ENCODE measurements at regions not wholly inside any gene's neighbourhood (a gene's known extent, or its start where the extent isn't known, plus 50 kb on each side); places are given as distances from the start of the nearest gene placed in this dataset.
"Not testable (repeated sequence)": the region's sequence is repeated elsewhere in the genome, so short reads cannot be mapped to it uniquely, and the experiment has no call there.

- intact Hi-C loops (cut with DNase I): no loop called here
Observed at GRCh38 chr16:9644258-9644657, 538.0 kb downstream of the GRIN2A start.

GRCh38 chr16:9645911-9646310, 536.3 kb downstream of the GRIN2A start:
- DNase-seq (ENCODE audit: low spot score): no peak
- intact Hi-C loops (cut with DNase I): loop anchor here (5.0 kb wide), 1 partner anchor 536 kb away; the partner anchor contains the start of gene GRIN2A

More at GRCh38 chr16:9644258-9644657, 538.0 kb downstream of the GRIN2A start:
- no peak for DNase-seq (ENCODE audit: low spot score)

- DNase-seq (ENCODE audit: low spot score): no peak
- intact Hi-C loops (cut with DNase I): loop anchor here (5.0 kb wide), 1 partner anchor 534 kb away; the partner anchor contains the start of gene GRIN2A
Observed at GRCh38 chr16:9647981-9648701, 534.1 kb downstream of the GRIN2A start.

GRCh38 chr16:9650284-9650683, 531.9 kb downstream of the GRIN2A start:
- intact Hi-C loops (cut with DNase I): no loop called here

GRCh38 chr16:9655051-9655450, 527.2 kb downstream of the GRIN2A start:
- no peak for DNase-seq (ENCODE audit: low spot score)
- intact Hi-C loops (cut with DNase I): no loop called here

More at GRCh38 chr16:9650284-9650683, 531.9 kb downstream of the GRIN2A start:
- no peak for DNase-seq (ENCODE audit: low spot score)

- intact Hi-C loops (cut with DNase I): no loop called here
- DNase-seq (ENCODE audit: low spot score): no peak
Observed at GRCh38 chr16:9657641-9658040, 524.6 kb downstream of the GRIN2A start.

- intact Hi-C loops (cut with DNase I): no loop called here
Observed at GRCh38 chr16:9658164-9658563, 524.1 kb downstream of the GRIN2A start.

GRCh38 chr16:9658586-9658985, 523.6 kb downstream of the GRIN2A start:
- DNase-seq (ENCODE audit: low spot score): no peak
- intact Hi-C loops (cut with DNase I): no loop called here

More at GRCh38 chr16:9658164-9658563, 524.1 kb downstream of the GRIN2A start:
- no peak for DNase-seq (ENCODE audit: low spot score)

- intact Hi-C loops (cut with DNase I): no loop called here
- DNase-seq (ENCODE audit: low spot score): no peak
Observed at GRCh38 chr16:9660898-9661297, 521.3 kb downstream of the GRIN2A start.

- intact Hi-C loops (cut with DNase I): no loop called here
- no peak for DNase-seq (ENCODE audit: low spot score)
Observed at GRCh38 chr16:9661336-9662017, 520.8 kb downstream of the GRIN2A start.

GRCh38 chr16:9663588-9663987, 518.6 kb downstream of the GRIN2A start:
- DNase-seq (ENCODE audit: low spot score): no peak
- intact Hi-C loops (cut with DNase I): no loop called here

- DNase-seq (ENCODE audit: low spot score): no peak
- intact Hi-C loops (cut with DNase I): no loop called here
Observed at GRCh38 chr16:9665851-9666271, 516.4 kb downstream of the GRIN2A start.

GRCh38 chr16:9666834-9667480, 515.3 kb downstream of the GRIN2A start:
- intact Hi-C loops (cut with DNase I): no loop called here
- DNase-seq (ENCODE audit: low spot score): no peak

- no peak for DNase-seq (ENCODE audit: low spot score)
- intact Hi-C loops (cut with DNase I): no loop called here
Observed at GRCh38 chr16:9670033-9670432, 512.2 kb downstream of the GRIN2A start.

- intact Hi-C loops (cut with DNase I); DNase-seq (ENCODE audit: low spot score): not testable (repeated sequence)
Observed at GRCh38 chr16:9670616-9671015, 511.6 kb downstream of the GRIN2A start.

- DNase-seq (ENCODE audit: low spot score); intact Hi-C loops (cut with DNase I): not testable (repeated sequence)
Observed at GRCh38 chr16:9676560-9677300, 505.5 kb downstream of the GRIN2A start.

- no peak for DNase-seq (ENCODE audit: low spot score)
- intact Hi-C loops (cut with DNase I): no loop called here
Observed at GRCh38 chr16:9677301-9677653, 505.0 kb downstream of the GRIN2A start.

- intact Hi-C loops (cut with DNase I): no loop called here
- no peak for DNase-seq (ENCODE audit: low spot score)
Observed at GRCh38 chr16:9679213-9679767, 502.9 kb downstream of the GRIN2A start.

- no peak for DNase-seq (ENCODE audit: low spot score)
- intact Hi-C loops (cut with DNase I): no loop called here
Observed at GRCh38 chr16:9680019-9680655, 502.1 kb downstream of the GRIN2A start.
